ENCODE measurements at regions not wholly inside any gene's neighbourhood (a gene's known extent, or its start where the extent isn't known, plus 50 kb on each side); places are given as distances from the start of the nearest gene placed in this dataset.

GRCh38 chr2:117760916-117761315 lies 53.6 kb upstream of the DDX18 start:
- TF ChIP-seq EZH2 (IDR thresholded peaks at IDR 0.05; ENCODE audit: low read length, unreplicated experiment) (no peak), CTCF (conservative IDR thresholded peaks at IDR 0.05; ENCODE audit: low read depth, low read length) (no peak)

All from PC-3 (cell line).